Fibroblast of gingiva (primary cell): ENCODE measurements at regions not wholly inside any gene's neighbourhood (a gene's known extent, or its start where the extent isn't known, plus 50 kb on each side); places are given as distances from the start of the nearest gene placed in this dataset.
A peak's percentile ranks its signal among the peaks of the same experiment; 100 is the strongest.
"Not testable (repeated sequence)": the region's sequence is repeated elsewhere in the genome, so short reads cannot be mapped to it uniquely, and the experiment has no call there.

ENCODE experiments used
- DNase-seq: peaks from one replicate; pipeline ENCODE4 v3.0.0-alpha.2; 2011; ENCODE audit warnings: low read depth

DNA sequence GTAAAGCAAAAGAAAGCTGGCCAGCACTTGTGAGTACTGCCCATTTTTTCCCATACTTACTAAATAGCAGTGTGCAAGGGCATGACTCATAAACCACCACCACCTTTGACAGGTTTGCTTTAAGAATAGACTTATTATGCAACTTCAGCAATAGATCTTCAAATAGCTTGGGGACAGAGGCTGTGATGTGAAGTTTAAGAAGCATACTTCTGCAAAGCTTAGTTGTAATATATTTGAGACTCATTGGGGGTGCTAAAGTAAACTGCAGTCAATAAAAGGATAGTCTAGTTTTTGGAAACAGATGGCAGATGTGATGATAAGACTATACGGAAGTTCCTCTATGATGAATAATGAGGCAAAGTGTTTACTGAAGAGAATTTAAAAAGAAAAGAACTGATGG lies 210.0 kb downstream of the PLA2G4A start:
- DNase-seq, result no peak

DNA sequence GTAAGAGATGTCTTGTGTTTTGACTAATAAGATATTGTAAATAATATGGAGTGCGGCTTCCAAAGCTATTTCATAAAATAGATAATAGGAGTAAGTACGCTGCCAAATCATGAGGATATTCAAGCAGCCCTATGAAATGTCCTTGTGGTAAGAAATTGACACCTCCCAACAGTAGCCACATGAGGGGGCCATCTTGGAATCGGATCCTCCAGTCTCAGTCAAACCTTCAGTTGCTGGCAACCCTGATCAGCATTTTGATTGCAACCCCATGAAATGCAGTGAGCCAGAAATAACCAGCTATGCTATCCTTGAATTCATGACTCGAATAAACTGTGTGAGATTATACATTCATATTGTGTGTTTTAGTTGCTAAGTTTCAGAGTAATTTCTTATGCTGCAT lies 212.4 kb downstream of the PLA2G4A start:
- no peak for DNase-seq

DNA sequence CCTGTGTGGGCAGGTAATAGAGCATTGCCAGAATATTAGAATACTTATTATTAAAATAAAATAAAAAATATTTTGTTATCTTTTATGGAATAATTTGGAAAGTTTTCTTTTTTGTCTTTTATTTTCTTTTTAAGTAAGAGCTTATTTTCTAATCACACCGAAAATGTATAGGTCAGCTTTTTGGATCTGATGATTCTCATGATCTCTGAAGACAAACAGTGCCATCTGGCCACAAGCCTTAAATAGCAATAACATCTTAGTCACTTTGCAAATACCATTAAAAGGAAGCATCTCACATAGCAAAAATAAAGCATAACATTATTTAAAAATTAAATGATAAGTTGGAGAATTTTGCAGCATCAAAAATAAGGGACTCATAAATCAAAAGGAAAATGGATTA lies 213.8 kb downstream of the PLA2G4A start:
- no peak for DNase-seq

DNA sequence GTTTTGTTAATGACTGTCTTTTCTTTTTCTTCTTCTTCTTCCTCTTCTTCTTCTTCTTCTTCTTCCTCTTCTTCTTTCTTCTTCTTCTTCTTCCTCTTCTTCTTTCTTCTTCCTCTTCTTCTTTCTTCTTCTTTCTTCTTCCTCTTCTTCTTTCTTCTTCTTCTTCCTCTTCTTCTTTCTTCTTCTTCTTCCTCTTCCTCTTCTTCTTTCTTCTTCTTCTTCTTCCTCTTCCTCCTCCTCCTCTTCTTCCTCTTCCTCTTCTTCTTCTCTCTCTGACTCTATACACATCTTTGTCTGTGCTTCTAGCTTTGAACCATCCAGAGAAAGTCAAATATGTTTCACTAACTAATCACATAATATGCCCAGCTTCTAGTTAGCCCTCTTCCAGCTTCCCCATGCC lies 214.7 kb downstream of the PLA2G4A start:
- DNase-seq, result not testable (repeated sequence)

DNA sequence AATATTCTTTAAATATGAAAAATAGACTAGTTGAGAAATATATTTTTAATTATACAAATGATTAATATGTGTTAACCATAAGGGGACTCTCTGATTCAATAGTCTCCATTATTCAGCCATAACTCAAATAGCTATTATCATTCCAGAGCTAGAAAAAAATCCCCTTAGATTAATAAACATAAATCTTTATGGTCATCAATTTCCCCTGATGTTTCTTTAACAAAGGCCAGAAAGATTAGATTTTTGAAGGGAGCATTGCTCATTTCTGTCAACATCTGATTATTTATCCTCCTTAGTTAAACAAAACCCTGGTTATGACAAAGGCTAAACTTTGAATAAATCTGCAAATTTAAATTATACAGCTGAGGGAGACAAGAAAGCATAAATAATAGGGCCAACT lies 215.7 kb downstream of the PLA2G4A start:
- no peak for DNase-seq

DNA sequence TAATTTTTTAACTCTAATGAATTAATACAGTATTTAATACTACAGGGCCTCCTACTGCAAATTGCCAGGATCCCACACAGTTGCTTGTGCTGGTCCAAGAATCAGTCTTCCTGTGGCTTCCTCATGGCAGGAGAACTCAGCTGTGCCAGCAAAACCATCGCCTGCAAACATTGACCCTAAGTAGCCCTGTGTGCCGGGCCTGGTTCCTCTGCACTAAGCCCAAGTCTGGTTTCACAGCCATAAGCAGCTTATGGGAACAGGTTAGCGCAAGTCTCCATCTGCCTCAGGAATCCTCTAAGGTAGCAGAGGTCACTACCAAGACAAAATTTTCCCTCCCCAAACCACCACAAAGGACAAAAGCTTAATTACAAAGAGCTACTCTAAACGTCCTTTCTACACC lies 216.6 kb downstream of the PLA2G4A start:
- DNase-seq, result no peak

DNA sequence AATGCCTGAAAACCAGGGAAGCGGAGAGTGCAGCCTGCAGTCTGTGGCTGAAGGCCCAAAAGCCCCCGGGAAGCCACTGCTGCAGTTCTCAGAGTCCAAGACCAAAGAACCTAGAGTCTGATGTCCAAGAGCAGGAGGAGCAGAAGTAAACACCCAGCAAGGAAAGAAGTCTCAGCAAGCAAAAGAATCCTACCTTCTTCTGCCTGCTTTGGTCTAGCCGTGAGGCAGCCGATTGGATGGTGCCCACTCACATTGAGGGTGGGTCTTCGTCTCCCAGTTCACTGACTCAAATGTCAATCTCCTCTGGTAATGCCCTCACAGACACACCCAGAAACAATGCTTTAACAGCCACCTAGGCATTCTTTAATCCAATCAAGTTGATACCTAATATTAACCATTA lies 217.5 kb downstream of the PLA2G4A start:
- DNase-seq, result no peak

DNA sequence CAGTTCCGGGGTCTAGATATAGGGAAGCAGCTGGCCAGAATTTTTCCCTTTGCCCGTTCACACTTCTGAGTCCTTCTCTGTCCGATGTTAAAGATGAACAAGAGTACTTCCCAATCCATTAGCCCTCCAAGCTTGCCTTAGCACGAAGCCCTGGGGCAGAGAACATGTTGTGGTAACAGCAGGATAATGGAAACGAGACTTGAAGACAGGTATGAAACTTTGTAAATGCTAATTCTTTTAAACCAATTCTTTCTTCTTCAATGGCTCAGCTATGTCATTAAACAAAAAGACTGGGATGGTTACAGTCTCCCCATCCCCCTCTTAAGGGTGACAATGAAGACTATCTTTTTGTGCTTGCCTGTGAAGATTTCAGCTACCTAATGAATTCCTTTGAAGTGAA lies 218.5 kb downstream of the PLA2G4A start:
- no peak for DNase-seq

DNA sequence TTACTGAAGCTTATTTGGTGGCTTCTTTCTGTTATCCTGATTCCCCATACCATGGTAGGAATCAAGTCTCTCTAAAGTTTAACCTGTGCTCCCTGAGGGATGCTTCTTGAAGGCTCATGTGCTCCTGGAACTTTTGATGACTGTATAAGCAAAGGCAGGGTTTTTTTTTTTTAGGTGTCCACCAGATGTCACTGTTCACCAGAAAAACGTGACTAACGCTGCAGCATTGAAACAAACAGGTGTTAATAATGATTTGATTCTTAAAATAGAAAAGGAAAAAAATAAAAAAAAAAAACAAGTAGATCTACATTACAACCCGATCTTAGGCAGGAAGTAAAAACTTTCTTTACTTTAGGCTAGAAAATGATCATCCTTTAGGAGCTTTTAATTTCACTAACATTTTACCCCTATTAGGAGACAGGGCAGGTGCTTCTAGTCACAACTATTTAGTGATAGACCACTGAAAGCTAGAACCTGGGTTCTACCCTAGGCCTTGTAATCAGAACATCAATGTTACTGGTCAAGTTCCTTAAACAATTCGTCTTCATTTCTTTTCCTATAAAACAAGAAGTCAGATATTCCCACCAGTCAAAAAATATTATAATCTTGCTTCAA lies 223.0 kb downstream of the PLA2G4A start:
- DNase-seq, result peak; percentile 3

DNA sequence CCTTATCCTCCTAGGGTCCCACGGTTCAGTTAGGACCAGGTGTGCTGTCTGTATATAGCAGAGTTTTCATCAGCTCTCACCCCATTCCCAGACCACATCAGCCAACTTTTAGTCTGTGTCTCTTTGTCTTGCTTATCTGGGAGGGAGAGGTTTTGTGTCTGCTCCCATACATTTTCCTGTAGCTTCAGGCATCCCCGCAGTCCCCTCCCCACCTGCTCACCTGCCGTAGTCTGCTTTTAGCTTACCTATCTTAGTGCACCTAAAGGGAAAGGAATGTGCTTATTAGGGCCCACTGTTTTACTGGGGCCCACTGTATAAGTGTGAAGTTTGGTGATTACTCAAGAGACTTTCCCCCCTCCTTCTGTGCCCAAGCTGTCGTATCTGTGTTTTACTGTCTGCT lies 225.1 kb downstream of the PLA2G4A start:
- DNase-seq, result no peak

DNA sequence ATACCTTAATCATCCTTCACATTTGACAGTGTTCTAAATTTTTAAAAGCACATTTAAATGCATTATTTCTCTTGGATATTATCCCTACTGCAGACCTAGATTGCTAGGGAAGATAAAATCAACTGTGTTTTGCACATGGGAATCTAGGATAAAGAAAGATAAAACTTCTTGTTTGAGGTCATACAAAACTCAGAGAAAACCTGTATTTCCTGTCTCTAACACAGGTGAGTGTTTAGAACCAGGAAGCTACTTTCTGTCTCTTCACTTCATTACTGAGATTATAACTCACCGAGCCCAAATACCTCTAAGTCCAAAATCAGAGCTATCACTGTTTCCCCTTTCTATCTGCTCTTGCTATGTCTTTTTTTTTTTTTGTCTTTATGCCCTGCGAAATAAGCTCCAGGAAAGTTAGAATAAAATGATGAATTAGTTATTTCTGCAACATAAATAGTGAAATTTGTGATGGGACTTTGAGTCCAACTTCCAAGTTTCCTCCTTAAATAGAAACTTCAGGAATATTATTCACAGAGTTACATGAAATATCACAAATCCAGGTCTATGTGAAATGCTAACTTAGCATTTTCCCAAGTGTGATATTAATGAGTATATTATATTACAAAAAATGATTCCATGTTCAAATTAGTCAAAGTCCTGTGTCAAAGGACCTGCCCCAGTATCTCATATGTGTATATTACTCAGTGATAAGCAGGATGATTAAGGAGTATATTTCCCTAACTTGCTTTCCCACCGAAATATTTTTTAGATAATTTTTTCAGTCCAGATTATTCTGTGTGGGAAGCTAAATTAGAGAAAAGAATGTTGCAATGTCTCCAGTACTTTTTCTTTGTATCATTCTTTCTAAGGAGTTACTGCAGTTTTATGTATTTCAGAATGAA lies 226.4 kb downstream of the PLA2G4A start:
- DNase-seq, result no peak

DNA sequence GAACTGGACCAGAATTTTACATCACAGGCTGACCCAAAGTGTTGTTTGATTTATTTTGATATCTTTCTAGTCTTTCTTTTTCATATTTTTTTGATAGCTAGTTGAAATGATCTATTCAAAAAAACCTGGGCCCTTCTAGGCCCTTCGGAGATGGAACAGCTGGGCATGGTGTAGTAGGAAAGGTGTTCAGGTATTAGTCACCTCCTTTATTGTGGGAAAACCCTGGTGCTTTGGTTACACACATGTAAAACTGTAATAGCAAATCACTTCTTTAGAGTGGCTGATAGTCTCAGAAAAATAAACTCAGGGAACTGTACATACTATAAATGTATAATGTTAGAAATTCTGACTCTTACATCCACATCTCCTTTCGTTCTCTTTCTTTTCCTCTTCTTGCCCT lies 234.5 kb downstream of the PLA2G4A start:
- DNase-seq, result no peak

DNA sequence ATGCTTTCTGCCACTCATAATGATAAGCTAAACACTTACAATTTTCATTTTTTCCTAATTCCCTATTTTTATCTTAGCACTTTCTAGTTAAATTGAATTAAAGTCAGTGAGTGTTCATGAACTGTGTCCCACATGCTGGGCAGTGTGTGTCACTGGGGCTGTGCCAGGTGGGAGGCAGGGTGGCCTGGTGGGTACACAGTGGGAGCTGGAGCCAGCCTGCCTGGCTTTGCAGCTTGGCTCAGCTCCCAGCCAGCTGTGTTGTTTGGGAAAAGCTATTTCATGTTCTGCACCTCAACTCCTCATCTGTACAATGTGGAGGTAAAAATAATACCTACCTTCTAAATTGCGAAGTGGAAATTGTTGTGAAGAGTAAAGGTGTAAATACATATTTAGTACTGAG lies 238.4 kb downstream of the PLA2G4A start:
- DNase-seq, result no peak

DNA sequence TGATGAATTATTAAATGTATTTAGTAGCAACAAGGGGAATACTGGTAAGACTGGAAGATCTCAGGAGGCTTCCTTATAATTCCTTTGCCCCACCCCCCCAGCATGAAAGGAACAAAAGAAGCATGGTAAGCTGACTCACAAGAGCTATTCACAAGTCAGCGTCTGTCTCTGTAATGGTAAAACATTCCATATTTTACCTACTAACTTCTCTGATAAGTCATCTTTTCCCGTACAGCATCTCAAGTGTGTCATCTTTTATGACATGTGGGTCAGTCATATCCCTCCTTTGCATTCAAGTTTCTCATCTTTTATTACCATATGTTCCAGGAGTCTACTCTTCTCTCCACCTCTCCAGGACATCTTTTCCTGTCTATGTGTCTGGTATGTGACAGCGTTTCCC lies 241.3 kb downstream of the PLA2G4A start:
- no peak for DNase-seq

DNA sequence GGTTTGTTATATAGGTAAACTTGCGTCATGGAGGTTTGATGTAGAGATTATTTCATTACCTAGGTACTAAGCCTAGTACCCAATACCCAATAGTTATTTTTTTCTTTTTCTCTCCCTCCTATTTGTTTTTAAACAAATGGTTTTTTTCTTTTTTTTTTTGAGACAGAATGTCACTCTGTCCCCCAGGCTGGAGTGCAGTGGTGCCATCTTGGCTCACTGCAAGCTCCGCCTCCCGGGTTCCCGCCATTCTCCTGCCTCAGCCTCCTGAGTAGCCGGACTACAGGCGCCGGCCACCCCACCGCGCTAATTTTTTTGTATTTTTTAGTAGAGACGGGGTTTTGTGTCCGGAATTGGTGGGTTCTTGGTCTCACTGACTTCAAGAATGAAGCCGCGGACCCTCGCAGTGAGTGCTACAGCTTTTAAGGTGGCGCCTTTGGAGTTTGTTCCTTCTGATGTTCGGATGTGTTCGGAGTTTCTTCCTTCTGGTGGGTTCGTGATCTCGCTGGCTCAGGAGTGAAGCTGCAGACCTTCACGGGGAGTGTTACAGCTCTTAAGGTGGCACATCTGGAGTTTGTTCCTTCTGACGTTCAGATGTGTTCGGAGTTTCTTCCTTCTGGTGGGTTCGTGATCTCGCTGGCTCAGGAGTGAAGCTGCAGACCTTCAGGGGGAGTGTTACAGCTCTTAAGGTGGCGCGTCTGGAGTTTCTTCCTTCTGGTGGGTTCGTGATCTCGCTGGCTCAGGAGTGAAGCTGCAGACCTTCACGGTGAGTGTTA lies 243.7 kb downstream of the PLA2G4A start:
- not testable (repeated sequence) for DNase-seq

DNA sequence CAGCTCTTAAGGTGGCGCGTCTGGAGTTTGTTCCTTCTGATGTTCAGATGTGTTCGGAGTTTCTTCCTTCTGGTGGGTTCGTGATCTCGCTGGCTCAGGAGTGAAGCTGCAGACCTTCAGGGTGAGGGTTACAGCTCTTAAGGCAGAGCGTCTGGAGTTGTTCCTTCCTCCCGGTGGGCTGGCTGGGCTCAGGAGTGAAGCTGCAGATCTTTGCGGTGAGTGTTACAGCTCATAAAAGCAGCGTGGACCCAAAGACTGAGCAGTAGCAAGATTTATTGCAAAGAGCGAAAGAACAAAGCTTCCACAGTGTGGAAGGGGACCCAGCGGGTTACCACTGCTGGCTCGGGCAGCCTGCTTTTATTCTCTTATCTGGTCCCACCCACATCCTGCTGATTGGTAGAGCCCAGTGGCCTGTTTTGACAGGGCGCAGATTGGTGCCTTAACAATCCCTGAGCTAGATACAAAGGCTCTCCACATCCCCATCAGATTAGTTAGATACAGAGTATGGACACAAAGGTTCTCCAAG lies 244.3 kb downstream of the PLA2G4A start:
- not testable (repeated sequence) for DNase-seq

DNA sequence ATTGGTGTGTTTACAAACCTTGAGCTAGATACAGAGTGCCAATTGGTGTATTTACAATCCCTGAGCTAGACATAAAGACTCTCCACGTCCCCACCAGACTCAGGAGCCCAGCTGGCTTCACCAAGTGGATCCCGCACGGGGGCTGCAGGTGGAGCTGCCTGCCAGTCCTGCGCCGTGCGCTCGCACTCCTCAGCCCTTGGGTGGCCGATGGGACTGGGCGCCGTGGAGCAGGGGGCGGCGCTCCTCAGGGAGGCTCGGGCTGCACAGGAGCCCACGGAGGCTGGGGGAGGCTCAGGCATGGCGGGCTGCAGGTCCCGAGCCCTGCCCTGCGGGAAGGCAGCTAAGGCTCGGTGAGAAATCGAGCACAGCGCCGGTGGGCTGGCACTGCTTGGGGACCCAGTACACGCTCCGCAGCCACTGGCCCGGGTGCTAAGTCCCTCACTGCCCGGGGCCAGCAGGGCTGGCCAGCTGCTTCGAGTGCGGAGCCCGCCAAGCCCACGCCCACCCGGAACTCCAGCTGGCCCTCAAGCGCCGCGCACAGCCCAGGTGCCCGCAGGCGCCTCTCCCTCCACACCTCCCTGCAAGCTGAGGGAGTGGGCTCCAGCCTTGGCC lies 245.0 kb downstream of the PLA2G4A start:
- not testable (repeated sequence) for DNase-seq

DNA sequence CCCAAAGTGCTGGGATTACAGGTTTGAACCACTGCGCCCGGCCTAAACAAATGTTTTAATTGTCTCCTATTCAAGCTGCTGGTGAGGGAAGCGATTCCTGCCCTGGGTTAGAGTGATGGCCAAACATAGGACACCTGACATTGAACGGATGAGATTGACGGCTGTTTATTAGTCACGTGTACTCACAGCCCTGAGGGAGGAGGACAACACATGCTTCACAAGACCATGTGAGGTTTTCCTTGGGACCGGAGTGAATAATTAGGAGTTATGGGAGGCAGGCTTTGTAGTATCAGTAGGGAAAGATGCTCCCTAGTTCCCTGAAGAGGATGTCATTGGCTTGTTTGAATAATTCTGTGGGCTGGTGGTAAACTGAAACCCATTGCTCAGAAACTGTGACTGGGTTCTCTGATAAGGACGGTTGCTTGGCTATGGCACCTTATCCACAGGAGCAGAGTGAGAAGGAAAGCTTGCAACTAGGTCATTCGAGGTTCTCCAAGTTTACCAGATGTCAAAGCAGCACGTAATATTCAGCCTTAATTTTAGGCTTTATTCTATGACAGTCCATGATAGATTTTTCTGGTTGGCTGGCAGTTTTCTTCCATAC lies 245.8 kb downstream of the PLA2G4A start:
- DNase-seq, result no peak

DNA sequence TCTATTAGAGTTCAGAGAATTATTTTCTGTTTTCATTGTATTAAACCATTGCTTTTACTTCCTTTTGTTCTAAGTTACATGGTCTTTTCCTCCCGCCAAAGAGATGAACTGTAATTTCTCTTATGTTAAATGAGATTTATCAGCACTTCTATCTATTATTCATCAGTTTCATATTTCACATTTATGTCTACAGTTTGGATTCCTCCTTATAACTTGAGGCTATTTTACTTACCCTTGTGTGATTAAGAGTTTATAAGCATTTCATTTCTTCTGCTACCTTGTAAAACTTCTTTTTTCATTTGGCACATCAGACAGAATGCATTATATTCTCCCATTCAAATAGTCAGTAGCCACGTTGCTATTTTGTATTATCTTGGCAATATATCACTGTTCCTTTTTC lies 248.2 kb downstream of the PLA2G4A start:
- DNase-seq, result no peak

DNA sequence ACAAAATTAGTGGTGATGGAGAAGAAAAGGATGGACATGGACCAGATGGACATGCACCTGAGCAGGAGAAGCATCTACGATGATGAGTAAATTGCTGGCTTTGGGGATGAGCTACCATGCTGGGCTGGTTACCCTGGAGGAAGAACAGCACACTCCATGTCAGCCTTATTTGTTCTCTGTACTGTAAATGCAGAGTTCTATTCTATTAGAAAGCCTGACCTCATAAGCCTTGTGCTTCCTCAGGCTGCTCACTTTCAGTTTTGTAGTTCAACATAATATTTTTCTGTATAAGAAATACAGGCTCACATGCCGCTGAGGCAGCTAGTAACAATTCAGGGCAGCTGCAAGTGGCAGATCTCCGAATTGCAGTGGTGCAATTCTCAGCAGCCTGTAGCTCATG lies 249.6 kb downstream of the PLA2G4A start:
- no peak for DNase-seq

DNA sequence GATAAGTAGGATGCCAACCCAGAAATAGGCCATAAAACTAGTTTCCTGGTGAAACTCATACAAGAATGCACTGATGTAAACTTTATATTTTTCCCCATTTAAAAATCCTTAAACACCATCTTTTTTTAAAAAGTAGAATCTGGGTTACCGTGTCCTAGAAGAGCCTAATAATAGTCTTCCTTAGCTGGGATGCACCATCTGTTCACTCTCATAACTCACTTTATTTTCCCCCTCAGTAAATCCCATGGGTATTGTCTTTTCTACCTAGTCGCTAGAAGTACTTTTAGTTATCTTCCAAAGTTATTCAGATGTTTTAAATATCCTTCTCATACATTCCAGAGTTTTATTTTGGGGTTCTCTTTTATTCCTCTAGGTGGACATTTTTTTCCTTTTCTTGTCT lies 250.2 kb downstream of the PLA2G4A start:
- DNase-seq, result no peak

DNA sequence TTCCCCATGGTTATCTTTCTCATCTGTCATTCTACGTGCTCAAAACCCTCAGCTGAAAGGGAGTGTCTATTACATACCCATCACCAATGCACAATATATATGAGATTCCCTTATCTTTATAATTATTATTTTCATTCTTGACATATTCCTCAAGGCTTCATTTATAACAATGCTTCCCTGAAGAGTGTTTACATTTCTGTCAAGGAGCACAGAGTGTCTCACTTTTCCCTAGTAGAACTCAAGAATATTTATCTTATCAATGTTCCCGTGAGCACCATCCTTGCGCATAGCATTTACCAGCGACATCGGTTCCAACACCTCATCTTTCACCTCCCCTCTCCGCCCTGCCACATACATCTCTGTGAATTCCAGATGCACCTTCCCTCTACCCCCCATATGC lies 250.6 kb downstream of the PLA2G4A start:
- no peak for DNase-seq
